Activated CD4-positive, alpha-beta T cell treated with anti-CD3 and anti-CD28 coated beads for 36 hours (primary cell): ENCODE measurements at regions not wholly inside any gene's neighbourhood (a gene's known extent, or its start where the extent isn't known, plus 50 kb on each side); places are given as distances from the start of the nearest gene placed in this dataset.

Source experiments
- ATAC-seq: fragments of 200-7000 bp; cut with Tn5 transposase; one replicate; pipeline ENCODE4 v1.10.0; 2021; ENCODE audit warnings: mild to moderate bottlenecking, moderate library complexity
- CTCF ChIA-PET: fragments of 350-600 bp; sonication (Branson Sonifier 250); formaldehyde crosslinking; loops from one replicate; lab custom pipeline; 2021; ENCODE audit warnings: antibody characterized with exemption; lab: Charles Lee
- POLR2A ChIA-PET: fragments of 350-600 bp; sonication (Branson Sonifier 250); formaldehyde crosslinking; loops from one replicate; lab custom pipeline; 2021; ENCODE audit warnings: antibody characterized with exemption, inconsistent platforms; lab: Charles Lee
- DNase-seq: peaks from one replicate; pipeline ENCODE4 v3.0.0-alpha.2; 2020
- H3K27ac Mint-ChIP-seq: one replicate; pipeline ENCODE4 v1.8.0; 2021; ENCODE audit warnings: mixed read lengths
- H3K27me3 Mint-ChIP-seq: one replicate; pipeline ENCODE4 v1.8.0; 2021; ENCODE audit warnings: mixed read lengths
- H3K36me3 Mint-ChIP-seq: one replicate; pipeline ENCODE4 v1.8.0; 2021; ENCODE audit warnings: low read depth, mixed read lengths
- H3K4me1 Mint-ChIP-seq: one replicate; pipeline ENCODE4 v1.8.0; 2021; ENCODE audit warnings: mixed read lengths
- H3K4me3 Mint-ChIP-seq: one replicate; pipeline ENCODE4 v1.8.0; 2021; ENCODE audit warnings: mild to moderate bottlenecking, moderate library complexity, mixed read lengths
- H3K9me3 Mint-ChIP-seq: one replicate; pipeline ENCODE4 v1.8.0; 2021; ENCODE audit warnings: low read depth, mixed read lengths
- intact Hi-C, 2 experiments: fragments of 100-400 bp; cut with DNase I in 1 of 2; cut with micrococcal nuclease in 1 of 2; formaldehyde crosslinking; loops; one replicate each; pipeline versions ENCODE4 v1.14.2 to v1.15.1; 2022 to 2024; cut with DNase I, micrococcal nuclease

DNA sequence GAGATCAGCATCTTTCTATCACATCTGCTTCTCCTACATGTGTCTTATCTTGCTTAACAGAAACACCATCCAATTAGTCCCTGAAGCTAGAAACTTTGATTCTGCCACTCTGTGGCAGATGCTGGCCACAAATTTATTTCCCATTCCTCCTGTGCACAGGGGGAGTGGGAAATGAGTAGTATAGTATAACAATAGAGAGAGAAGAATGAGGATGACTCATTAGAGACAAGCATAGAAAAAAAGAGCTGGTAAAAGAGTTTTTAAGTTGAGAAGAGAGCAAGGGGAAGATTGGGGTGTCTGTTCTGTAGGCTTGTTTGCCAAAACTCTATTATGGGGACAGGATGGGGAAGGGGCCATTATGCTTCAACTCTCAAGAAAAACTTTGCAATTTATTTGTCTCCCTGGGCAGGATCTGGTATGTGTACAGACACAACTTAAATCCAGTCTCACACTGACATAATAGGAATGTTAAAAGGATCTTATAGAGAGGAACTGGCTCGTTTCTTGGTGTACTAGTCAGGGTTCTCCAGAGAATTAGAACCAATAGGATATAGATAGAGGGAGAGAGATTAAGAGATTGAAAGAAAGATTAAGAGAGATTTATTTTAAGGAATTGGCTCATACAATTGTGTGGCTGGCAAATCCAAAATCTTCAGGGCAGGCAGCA is 142.6 kb upstream of the CPSF6 start:
- Mint-ChIP-seq H3K4me1 (peaks cover 8% of the 10 kb centered on the region), H3K4me3 (no peak overlapping the region), H3K36me3 (no peaks in the 10 kb centered on the region), H3K27me3 (peaks cover 15% of the 10 kb centered on the region), H3K9me3 (no peaks in the 10 kb centered on the region), H3K27ac (no peak overlapping the region)
- ATAC-seq (peak; percentile 76), DNase-seq (no peak)
- ChIA-PET CTCF (interaction anchor here (0.6 to 0.7 kb wide), 3 partner anchors 23 to 386 kb away, joined by 3 read pairs; no protein-coding TSS in a partner anchor), POLR2A (no interaction called here)
- intact Hi-C loops: no loop called here

- DNase-seq: no peak
- Mint-ChIP-seq H3K27me3 (peaks cover 11% of the 10 kb centered on the region), H3K4me1 (peaks cover 8% of the 10 kb centered on the region), H3K9me3 (no peaks in the 10 kb centered on the region), H3K36me3 (no peaks in the 10 kb centered on the region), H3K4me3 (no peak overlapping the region), H3K27ac (no peak overlapping the region)
- intact Hi-C loops: no loop called here
- ChIA-PET POLR2A (no interaction called here), CTCF (interaction anchor here (0.6 to 1.0 kb wide), 3 partner anchors 9 to 387 kb away, joined by 3 read pairs; no protein-coding TSS in a partner anchor)
- ATAC-seq: no peak
These were observed 141.6 kb upstream of the CPSF6 start for GRCh38 chr12:69097619-69098368.

DNA sequence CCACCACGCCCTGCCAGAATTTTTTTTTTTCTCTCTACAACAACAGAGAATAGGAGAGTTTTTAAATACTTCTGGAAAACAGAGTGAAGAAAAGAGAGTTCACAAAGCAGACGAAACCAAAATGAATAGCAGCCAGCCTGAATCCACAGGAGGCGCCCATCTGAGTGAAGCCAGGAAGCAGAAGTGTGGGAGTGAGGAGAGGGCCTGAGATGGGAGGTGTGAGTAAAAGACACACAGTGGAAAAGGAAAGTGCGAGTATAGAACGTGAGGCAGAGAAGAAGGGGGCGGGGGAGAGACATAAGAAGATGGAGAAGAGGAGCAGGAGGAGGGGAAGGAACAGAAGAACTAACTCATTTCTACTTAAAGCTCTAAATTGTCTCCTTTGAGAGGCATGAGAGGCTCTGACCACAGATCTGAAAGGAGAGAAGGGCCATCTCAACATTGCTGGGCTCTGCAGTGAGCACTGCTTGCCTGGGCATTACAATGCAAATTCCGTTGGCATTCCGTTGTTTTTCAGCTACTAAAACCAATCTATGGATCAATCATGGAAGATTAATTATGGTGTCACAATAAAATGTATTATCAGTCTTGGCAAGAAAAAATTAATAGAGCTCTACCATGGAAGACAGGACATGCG is 140.1 kb upstream of the CPSF6 start:
- peak; percentile 66 for ATAC-seq

DNA sequence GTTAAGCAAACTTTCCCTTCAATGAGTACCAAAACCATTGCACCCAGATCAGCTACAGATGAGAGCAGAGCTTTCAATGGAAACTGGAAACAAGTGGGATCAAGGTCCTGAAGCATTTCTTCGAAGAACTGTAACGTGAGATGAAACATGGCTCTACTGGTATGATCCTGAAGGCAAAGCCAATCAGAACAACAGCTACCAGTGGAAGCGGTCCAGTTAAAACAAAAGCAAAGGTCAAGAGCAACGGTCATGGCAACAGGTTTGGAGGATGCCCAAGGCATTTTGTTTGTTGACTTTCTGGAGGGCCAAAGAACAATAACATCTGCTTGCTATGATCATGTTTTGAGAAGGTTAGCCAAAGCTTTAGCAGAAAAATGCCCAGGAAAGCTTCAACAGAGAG is 137.9 kb upstream of the CPSF6 start:
- no peaks in the 10 kb centered on the region for H3K36me3 Mint-ChIP-seq
- POLR2A ChIA-PET: interaction anchor here (0.6 kb wide), 1 partner anchor 53 kb away, joined by 3 read pairs; no protein-coding TSS in a partner anchor

More for the DNA sequence above, 140.1 kb upstream of the CPSF6 start:
- DNase-seq: peak; percentile 20
- ChIA-PET CTCF (interaction anchor here (0.6 kb wide), 1 partner anchor 480 kb away, joined by 3 read pairs; no protein-coding TSS in a partner anchor), POLR2A (no interaction called here)
- intact Hi-C loops: no loop called here
- no peak overlapping the region for H3K27ac Mint-ChIP-seq
- H3K4me3 Mint-ChIP-seq: no peak overlapping the region
- H3K9me3 Mint-ChIP-seq: no peaks in the 10 kb centered on the region
- H3K36me3 Mint-ChIP-seq: no peaks in the 10 kb centered on the region
- peaks cover 8% of the 10 kb centered on the region for H3K4me1 Mint-ChIP-seq
- peaks cover 2% of the 10 kb centered on the region for H3K27me3 Mint-ChIP-seq

GRCh38 chr12:69102856-69103255 is 136.5 kb upstream of the CPSF6 start:
- H3K4me1 Mint-ChIP-seq: peaks cover 8% of the 10 kb centered on the region
- POLR2A ChIA-PET: no interaction called here
- H3K27me3 Mint-ChIP-seq: peaks cover 2% of the 10 kb centered on the region
- ATAC-seq (no peak), DNase-seq (no peak)
- no peak overlapping the region for H3K4me3 Mint-ChIP-seq
- no peak overlapping the region for H3K27ac Mint-ChIP-seq
- H3K36me3 Mint-ChIP-seq: no peaks in the 10 kb centered on the region
- H3K9me3 Mint-ChIP-seq: no peaks in the 10 kb centered on the region
- intact Hi-C loops: no loop called here
- CTCF ChIA-PET: interaction anchor here (0.7 to 1.3 kb wide), 3 partner anchors 11 to 407 kb away, joined by 3 read pairs; no protein-coding TSS in a partner anchor

More for the DNA sequence above, 137.9 kb upstream of the CPSF6 start:
- peaks cover 2% of the 10 kb centered on the region for H3K27me3 Mint-ChIP-seq
- H3K4me3 Mint-ChIP-seq: no peak overlapping the region
- DNase-seq (no peak), ATAC-seq (no peak)
- no peaks in the 10 kb centered on the region for H3K9me3 Mint-ChIP-seq
- H3K27ac Mint-ChIP-seq: no peak overlapping the region
- peaks cover 8% of the 10 kb centered on the region for H3K4me1 Mint-ChIP-seq
- CTCF ChIA-PET: interaction anchor here (0.6 to 1.3 kb wide), 2 partner anchors 9 to 1619 kb away, joined by 3 to 5 read pairs; no protein-coding TSS in a partner anchor
- intact Hi-C loops: no loop called here

GRCh38 chr12:69105101-69105962 is 134.0 kb upstream of the CPSF6 start:
- H3K9me3 Mint-ChIP-seq: no peaks in the 10 kb centered on the region
- ATAC-seq (no peak), DNase-seq (no peak)
- CTCF ChIA-PET: no interaction called here
- H3K4me3 Mint-ChIP-seq: no peak overlapping the region
- intact Hi-C loops: no loop called here
- no peaks in the 10 kb centered on the region for H3K4me1 Mint-ChIP-seq
- POLR2A ChIA-PET: no interaction called here
- no peak overlapping the region for H3K27ac Mint-ChIP-seq
- no peaks in the 10 kb centered on the region for H3K27me3 Mint-ChIP-seq
- H3K36me3 Mint-ChIP-seq: no peaks in the 10 kb centered on the region

- ChIA-PET CTCF (interaction anchor here (0.6 to 0.8 kb wide), 3 partner anchors 9 to 540 kb away, joined by 3 read pairs; no protein-coding TSS in a partner anchor), POLR2A (no interaction called here)
- intact Hi-C loops: no loop called here
- ATAC-seq (no peak), DNase-seq (no peak)
- Mint-ChIP-seq H3K27me3 (no peaks in the 10 kb centered on the region), H3K36me3 (no peaks in the 10 kb centered on the region), H3K27ac (no peak overlapping the region), H3K9me3 (no peaks in the 10 kb centered on the region), H3K4me1 (no peaks in the 10 kb centered on the region), H3K4me3 (no peak overlapping the region)
These were observed 132.8 kb upstream of the CPSF6 start for GRCh38 chr12:69106482-69107118.

DNA sequence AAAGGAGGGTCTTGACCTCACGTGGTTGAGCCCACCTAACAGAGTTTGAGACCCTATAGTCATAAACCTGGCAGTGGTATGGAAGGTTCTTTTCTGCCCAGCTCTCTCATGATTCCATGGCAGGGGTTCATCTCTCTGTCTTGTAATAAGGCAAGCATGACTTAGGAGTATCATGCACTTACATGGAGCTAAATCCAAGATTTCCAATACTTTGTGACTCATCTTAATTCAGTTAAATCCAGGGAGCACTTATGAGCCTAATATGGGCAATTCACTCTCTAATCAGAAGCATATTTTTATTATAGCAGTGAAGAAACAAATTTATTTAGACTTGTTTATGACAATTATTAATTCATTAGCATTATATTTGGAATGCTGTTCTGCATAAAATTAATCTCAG is 131.8 kb upstream of the CPSF6 start:
- no peaks in the 10 kb centered on the region for H3K9me3 Mint-ChIP-seq
- DNase-seq: no peak
- no peak for ATAC-seq
- intact Hi-C loops: no loop called here
- ChIA-PET POLR2A (no interaction called here), CTCF (interaction anchor here (0.8 kb wide), 1 partner anchor 10 kb away, joined by 3 read pairs; no protein-coding TSS in a partner anchor)
- H3K27me3 Mint-ChIP-seq: no peaks in the 10 kb centered on the region
- H3K4me3 Mint-ChIP-seq: no peak overlapping the region
- no peak overlapping the region for H3K27ac Mint-ChIP-seq
- H3K4me1 Mint-ChIP-seq: no peaks in the 10 kb centered on the region
- H3K36me3 Mint-ChIP-seq: no peaks in the 10 kb centered on the region

DNA sequence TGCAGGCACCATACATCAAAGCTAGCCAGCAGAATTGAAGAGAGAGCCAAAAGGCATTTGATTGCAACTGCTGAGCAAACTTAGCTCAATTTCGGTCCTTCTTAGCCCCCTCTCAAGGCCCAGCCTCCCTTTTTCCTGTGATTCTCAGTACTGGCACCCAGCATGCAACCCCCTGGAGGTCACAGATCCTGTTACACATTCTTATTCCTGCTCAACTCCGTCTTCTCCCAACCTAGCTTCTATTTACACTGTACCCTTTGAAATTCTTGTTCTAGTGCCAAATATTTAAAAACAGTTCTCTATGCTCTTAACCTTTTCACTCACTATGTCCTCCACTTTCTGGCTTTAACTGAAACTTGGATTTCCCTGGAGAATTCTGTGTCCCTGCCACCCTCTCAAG is 131.3 kb upstream of the CPSF6 start:
- H3K27ac Mint-ChIP-seq: no peak overlapping the region
- DNase-seq (no peak), ATAC-seq (no peak)
- no peaks in the 10 kb centered on the region for H3K27me3 Mint-ChIP-seq
- H3K9me3 Mint-ChIP-seq: no peaks in the 10 kb centered on the region
- intact Hi-C loops: no loop called here
- no peaks in the 10 kb centered on the region for H3K36me3 Mint-ChIP-seq
- no peak overlapping the region for H3K4me3 Mint-ChIP-seq
- no peaks in the 10 kb centered on the region for H3K4me1 Mint-ChIP-seq
- ChIA-PET POLR2A (no interaction called here), CTCF (no interaction called here)

GRCh38 chr12:69112616-69113015 is 126.8 kb upstream of the CPSF6 start:
- Mint-ChIP-seq H3K4me3 (no peak overlapping the region), H3K27me3 (peaks cover 3% of the 10 kb centered on the region), H3K4me1 (no peaks in the 10 kb centered on the region), H3K27ac (no peak overlapping the region), H3K9me3 (no peaks in the 10 kb centered on the region), H3K36me3 (no peaks in the 10 kb centered on the region)
- intact Hi-C loops: no loop called here
- no peak for ATAC-seq
- DNase-seq: no peak
- ChIA-PET CTCF (interaction anchor here (0.7 kb wide), 1 partner anchor 25 kb away, joined by 5 read pairs; no protein-coding TSS in a partner anchor), POLR2A (interaction anchor here (0.6 kb wide), 1 partner anchor 690 kb away, joined by 4 read pairs; no protein-coding TSS in a partner anchor)
